GM19025 (cell line): ENCODE measurements at regions not wholly inside any gene's neighbourhood (a gene's known extent, or its start where the extent isn't known, plus 50 kb on each side); places are given as distances from the start of the nearest gene placed in this dataset.
"Not testable (repeated sequence)": the region's sequence is repeated elsewhere in the genome, so short reads cannot be mapped to it uniquely, and the experiment has no call there.

Source experiments
- ATAC-seq: cut with Tn5 transposase; IDR thresholded peaks from one replicate; pipeline ENCODE4 v1.9.1; 2021; ENCODE audit warnings: mild to moderate bottlenecking, low read depth, moderate library complexity; ENCODE audit not compliant: unreplicated experiment

DNA sequence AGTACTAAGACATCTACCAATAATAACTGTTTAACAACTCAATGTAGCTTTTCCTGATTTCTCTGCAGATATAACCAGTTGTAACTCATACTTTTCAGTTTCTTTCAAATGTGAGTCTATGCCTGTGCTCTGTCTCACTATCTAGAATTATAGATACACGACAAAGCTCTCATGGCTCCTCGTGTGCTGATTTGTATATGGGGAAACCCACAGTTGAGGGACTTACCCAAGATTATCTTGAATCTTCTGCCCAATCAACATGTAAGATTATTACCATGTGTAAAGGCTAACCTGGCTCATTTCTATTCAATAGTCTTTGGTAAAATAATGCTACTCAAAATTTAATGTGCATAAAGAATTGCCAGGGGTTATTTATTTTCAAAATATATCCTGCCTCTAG, 554.4 kb downstream of the FBXO15 start:
- no peak for ATAC-seq

GRCh38 chr18:73590950-73591349, 556.7 kb downstream of the FBXO15 start:
- no peak for ATAC-seq

DNA sequence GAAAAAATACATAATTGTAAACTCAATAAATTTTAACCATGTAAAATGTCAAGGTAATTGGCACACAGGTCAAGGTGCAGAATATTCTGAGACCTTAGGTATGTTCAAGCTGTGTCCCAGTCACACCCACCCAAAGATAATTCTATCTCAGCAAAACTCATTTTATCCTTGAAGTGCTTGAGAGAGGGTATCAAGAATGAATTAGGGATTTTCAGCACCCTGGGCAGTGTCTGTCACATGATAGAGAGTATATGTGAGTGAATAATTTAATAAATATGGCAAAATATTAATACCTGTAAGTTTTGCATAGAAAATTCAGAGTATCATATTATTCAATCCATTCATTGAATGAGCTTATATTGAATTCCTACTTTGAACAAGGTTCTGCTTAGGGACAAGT, 567.9 kb downstream of the FBXO15 start:
- no peak for ATAC-seq

GRCh38 chr18:73577365-73577764, 570.3 kb downstream of the FBXO15 start:
- no peak for ATAC-seq

GRCh38 chr18:73563901-73564472, 583.6 kb downstream of the FBXO15 start:
- ATAC-seq: no peak

DNA sequence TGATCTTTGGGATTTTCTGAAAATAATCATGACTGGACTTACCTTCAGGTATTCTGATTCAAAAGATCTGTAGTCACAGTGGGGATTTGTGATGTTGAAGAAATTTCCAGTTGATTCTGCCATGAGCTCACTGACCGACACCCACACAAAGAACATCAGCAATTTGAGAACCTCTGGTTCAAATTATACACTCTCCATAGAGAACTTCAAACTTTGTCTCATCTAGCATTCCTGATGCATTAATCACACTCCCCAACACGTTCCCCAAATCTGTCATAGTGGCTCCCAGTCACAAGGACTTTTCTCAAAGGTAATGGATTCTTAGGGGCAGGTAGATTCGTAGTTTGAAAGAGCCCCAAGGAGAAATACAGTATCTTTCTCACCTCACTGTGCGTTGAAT, 584.3 kb downstream of the FBXO15 start:
- no peak for ATAC-seq

GRCh38 chr18:73556904-73557303, 590.7 kb downstream of the FBXO15 start:
- no peak for ATAC-seq

GRCh38 chr18:73552171-73552570, 595.5 kb downstream of the FBXO15 start:
- ATAC-seq: no peak

DNA sequence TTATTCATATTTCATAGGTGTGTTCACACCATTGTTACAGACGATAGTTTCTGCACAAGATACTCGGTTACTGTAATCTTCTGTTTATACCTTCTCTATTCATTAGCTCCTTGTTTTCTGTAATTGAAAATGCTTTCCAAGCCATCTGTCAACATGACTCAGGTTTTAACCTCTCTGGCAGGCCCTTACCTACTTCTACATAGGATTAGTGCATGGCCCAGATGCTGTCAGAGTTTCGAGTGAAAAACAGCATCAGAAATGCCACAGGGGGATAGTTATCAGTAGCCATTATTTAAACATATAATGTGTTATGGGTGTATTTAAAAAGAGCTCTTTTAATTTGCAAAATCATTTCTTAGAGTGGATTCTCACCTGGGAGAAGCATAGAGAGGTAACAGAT, 596.4 kb downstream of the FBXO15 start:
- no peak for ATAC-seq

GRCh38 chr18:73549236-73549635, 598.4 kb downstream of the FBXO15 start:
- no peak for ATAC-seq

GRCh38 chr18:73545472-73545871, 602.2 kb downstream of the FBXO15 start:
- no peak for ATAC-seq

DNA sequence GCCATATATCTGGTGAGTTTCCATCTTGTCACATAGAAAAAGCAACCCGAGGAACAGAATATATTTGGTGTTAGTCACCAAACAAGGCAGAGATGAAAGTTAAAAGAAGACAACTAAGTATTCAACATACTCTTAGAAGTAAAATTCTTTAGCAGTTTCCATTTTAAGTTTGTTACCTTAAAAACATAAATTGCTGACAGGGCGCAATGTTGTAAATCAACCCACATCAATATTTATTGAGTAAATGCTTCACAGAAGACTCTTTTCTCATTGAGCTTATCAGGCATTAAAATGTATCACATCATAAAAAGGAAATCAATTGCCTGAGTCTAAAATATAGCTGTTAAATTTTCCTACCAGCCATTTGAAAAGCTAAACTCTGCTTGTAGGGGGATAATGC, 603.0 kb downstream of the FBXO15 start:
- no peak for ATAC-seq

DNA sequence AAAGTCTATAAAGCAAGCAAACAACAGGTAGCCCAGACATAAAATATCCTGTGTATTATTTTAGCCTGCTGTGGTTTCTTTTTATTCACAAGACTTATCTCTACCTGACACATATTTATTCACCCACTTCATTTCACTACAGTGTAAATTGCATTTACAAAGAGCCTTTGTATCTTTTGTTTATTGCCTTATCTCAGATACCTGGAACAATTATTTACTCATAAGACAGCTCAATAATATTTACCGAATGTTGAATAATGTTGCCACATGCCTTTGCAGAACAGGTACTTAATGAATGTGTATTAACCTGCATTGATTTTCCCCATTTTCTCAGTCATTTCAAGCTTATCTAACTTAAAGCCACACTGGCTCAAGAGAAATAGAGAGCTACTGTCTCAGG, 603.6 kb downstream of the FBXO15 start:
- ATAC-seq: no peak

DNA sequence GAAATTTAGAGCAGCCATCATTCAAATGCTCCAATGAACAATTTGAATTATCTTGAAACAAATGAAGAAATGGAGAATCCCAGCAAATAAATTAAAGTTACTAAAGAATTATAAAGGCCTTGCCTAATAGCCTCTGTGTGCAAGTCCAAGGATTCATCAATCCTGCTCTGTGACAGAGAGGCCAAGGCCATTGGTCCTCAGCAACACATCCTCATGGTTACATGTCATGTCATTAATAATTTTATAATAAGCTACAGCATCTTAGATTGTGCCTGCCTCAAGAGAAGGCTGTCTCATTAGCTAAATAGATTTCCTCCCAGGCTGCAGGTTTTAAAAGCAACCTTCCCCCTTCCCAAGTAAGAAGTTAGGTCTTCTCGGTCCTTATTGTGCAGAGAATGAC, 611.6 kb downstream of the FBXO15 start:
- ATAC-seq: no peak

GRCh38 chr18:73535189-73535588, 612.4 kb downstream of the FBXO15 start:
- no peak for ATAC-seq

GRCh38 chr18:73531601-73532000, 616.0 kb downstream of the FBXO15 start:
- no peak for ATAC-seq

- no peak for ATAC-seq
These were observed 619.6 kb downstream of the FBXO15 start for GRCh38 chr18:73528066-73528465.

DNA sequence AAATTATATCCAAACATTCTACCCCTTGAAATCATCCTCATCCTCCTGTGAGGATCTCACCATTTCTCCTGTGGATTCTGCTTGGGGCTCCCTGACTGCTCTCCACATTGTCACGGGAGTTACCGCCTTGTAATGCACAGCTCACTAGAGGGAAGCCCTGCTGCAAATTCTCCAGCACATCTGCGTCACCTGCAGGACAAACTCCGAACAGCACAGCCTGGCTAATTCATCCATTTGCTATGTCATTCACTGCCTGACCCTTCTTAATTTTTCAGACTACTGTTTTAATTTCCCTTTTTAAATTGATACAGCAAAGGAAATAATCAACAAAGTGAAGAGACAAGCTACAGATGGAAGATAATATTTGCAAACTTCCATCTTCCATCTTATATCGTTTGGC, 627.4 kb downstream of the FBXO15 start:
- ATAC-seq: no peak

GRCh38 chr18:73516056-73516455, 631.6 kb downstream of the FBXO15 start:
- ATAC-seq: not testable (repeated sequence)

DNA sequence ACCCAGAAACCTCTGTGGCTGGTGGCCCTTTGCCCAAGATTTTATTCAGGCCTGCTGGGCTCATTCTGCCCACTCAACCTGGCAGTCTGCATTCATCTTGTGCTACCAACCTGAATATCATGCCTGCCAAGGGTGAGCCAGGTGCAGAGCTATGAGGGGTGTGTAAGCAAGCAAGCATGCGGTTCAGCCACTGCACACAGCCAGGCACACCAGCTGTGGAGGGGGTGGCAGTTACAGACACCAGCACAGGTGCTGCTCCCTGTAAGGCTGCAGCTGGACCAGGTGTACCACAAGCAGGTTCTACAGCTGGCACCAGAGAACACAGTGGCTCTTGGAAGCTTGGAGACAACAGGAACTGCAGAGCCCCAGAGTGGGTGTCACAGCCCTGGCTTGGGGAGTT, 633.2 kb downstream of the FBXO15 start:
- ATAC-seq: no peak

DNA sequence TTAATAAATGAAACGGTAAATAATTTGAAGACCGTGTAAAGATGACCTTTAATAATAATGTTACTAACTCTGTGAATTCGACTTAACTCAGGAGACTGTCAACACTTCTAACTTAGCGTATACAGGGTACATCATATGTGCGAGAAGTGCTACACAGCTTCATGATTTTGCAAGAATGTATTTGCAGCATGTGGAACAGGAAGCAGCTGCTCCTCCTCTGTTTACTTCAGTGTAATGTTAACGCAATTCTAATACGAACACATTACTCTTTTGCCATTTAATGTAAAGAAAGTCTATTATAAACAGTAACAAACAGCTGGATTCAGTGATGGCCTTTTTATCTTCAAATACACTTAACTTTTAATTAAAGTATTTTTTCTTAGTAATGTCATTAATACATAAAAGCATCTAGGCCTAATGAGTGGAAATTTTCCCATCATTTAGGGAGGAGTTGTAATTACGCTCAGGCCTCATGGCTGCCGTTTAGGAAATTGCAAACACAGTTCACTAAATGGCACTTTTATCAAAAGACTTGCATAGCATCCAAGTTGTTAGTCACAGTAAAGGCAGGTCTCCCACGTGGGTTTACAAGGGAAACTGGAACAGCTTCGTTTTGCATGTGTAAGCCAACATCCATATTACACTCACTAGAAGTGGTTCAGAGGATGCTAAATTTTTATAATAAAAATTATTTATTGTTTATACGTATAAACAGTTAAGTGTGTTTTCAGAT, 635.7 kb downstream of the FBXO15 start:
- no peak for ATAC-seq

GRCh38 chr18:73509460-73509859, 638.2 kb downstream of the FBXO15 start:
- no peak for ATAC-seq
